ENCODE measurements at regions not wholly inside any gene's neighbourhood (a gene's known extent, or its start where the extent isn't known, plus 50 kb on each side); places are given as distances from the start of the nearest gene placed in this dataset.
"Not testable (repeated sequence)": the region's sequence is repeated elsewhere in the genome, so short reads cannot be mapped to it uniquely, and the experiment has no call there.

GRCh38 chr6:60814784-60815183 is 1471.2 kb downstream of the KHDRBS2 start:
- not testable (repeated sequence) for TF ChIP-seq CTCF (optimal IDR thresholded peaks at IDR 0.05 in 1 of 3, IDR thresholded peaks at IDR 0.05 in 1 of 3, conservative IDR thresholded peaks at IDR 0.05 in 1 of 3; ENCODE audit: extremely low read depth in 1 of 3, insufficient read depth in 2 of 3, low read length in 3 of 3); EZH2 (IDR thresholded peaks at IDR 0.05; ENCODE audit: low read length)
